ENCODE measurements at regions not wholly inside any gene's neighbourhood (a gene's known extent, or its start where the extent isn't known, plus 50 kb on each side); places are given as distances from the start of the nearest gene placed in this dataset.
"Not testable (repeated sequence)": the region's sequence is repeated elsewhere in the genome, so short reads cannot be mapped to it uniquely, and the experiment has no call there.

DNA sequence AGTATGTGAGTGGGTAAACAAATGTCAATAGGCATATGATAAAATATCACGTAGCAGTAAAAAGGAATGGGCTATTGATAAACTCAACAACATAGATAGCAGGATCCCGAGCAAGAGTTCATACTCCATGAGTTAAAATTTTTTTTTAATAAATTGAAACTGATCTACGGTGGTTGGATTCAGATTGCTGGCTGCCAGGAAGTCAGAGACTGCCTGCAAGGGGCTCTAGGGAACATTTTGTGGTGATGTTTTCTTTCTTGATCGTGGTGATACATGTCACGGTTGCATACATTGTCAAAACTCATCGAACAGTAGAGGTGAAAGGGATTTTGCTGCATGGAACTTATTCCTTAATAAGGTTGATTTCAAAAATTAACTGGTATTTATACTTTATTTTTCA is 62.6 kb upstream of the WNT7B start:
- DNase-seq (ENCODE audit: extremely low read depth in 1 of 2, low read depth in 1 of 2), result no peak

DNA sequence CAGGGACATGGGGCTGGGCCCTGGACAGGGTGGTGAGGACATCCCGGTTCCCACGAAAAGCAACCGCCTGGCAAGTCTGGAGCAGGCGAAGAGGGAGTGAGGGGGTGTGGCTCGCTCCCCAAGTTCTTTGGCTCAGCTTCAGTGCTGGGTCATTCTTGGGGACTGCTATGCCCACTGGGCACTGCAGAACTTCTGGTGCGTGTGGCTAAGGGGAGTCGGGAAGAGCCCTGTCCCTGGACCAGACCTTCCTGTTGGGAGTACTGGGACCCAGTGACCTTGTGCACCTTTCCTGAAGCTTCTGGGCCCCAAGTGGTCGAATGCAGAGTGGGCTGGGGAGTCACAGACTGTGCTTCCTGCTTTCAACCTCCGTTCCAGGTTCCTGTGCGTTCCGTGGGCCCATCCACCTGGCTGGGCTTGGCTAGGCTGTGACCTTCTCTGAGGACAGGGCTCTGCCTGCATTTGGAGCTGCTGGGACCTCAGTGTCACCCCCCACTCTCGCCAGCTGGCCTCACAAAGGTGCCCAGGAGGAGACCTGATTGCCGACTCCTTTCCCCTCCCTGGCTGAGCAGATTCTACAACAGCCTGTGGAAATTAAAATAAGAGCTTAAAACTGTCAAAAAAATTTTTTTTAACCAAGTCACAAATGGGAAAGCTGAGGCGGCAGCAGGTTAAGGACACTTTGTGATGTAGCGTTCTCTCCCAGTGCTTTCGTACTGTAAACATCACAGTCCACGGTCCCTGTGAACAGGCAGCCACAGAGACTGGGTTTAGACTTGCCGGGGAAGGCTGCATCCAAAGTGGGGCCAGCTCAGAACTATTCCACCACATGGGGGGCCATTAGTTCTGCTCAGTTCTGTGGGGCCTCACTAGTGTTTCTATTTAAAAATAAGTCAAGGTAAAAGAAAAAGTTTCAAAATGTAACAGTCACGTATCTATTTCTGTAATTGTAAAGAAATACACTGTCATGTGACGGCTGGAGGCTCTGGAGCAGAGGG is 63.8 kb upstream of the WNT7B start:
- DNase-seq (ENCODE audit: extremely low read depth in 1 of 2, low read depth in 1 of 2), result no peak

DNA sequence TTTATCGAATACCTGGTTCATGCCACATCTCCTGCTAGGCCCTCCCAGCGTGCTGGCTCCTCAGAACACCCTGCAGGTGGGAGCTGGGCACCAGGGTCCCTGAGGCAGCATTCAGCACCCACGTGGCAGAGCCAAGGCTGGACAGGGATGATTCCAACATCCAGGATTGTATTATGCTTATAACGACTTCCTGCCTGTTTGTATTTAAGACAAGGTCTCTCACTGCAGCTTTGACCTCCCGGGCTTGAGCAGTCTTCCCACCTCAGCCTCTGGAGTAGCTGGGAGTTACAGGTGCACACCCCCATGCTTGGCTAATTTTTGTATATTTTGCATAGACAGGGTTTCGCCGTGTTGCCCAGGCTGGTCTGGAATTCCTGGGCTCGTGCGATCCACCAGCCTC is 64.7 kb upstream of the WNT7B start:
- DNase-seq (ENCODE audit: extremely low read depth in 1 of 2, low read depth in 1 of 2), result no peak

DNA sequence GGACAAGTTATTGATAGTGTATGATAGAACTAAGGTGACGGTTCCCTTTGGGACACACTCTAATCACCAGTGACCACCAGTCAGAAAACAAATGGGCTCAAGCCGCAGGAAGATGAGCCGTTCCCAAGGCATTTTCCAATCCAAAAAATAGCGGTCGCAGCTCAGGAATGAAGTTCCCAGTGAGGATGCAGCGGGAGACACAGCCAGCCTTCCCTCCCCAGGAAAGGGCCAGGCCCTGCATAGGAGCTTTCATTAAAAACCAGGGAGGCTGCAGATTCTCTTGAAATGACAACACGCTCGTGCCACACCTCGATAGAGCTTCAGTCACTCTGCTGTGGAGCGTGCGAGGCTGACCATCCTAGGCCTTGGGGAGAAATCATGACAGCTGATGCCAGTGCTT is 65.8 kb upstream of the WNT7B start:
- DNase-seq (ENCODE audit: extremely low read depth in 1 of 2, low read depth in 1 of 2), result no peak

DNA sequence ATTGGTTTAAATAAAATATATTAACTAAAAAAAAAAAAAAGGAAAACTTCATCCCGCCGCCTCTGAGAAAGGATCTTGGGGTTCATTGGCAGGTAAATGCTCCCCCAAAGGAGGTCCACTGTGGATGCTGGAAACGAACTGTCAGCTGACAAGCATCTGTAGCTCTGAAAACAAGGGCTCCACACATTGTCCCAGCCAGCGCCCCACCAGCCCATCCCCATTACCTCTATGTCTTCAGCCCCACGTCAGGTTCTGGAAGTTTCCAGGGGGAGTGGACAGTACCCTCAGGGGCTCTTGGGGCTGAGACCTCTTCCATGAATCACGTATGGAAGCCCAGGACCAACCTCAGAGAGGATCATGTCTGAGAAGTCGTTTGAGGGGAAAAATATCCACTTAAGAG is 66.4 kb upstream of the WNT7B start:
- DNase-seq (ENCODE audit: extremely low read depth in 1 of 2, low read depth in 1 of 2), result no peak

DNA sequence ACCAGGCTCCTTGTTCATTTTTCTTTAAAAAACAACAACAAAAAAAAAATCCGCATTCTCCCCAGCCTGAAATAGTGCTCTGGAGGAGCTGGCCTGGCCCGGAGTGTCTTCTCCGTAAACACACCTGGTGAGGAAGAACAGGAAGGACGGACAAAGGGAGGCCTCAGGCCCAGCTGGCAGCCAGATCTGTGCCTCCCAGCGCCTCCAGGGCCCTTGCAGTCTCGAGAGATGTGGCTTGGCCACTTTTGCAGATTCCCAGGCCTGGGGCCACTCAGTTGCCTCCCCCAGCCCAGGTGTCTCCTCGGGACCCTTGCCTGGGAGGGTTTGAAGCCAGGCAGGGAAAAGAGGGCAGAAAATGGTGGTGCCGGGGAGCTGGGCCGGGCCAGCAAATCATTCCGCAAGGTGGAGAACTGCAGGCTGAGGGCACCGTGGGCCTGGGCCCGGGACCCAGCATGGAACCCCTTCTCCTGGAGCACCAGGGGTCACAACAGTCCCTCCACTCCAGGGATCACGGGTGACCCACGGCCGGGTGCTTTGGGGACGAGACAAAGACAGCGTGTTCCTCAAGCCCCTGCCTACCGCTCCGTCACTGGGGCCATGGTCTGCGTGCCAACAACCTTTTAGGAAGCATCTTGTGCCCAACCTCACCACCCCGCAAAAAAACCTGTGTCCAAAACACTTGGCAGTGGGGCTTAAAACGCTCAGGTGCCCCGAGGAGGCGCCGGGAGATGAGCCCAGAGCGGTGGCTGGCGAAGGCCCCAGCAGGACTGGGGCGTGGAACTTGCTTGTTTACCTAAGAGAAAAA is 67.1 kb upstream of the WNT7B start:
- DNase-seq (ENCODE audit: extremely low read depth in 1 of 2, low read depth in 1 of 2), result no peak

DNA sequence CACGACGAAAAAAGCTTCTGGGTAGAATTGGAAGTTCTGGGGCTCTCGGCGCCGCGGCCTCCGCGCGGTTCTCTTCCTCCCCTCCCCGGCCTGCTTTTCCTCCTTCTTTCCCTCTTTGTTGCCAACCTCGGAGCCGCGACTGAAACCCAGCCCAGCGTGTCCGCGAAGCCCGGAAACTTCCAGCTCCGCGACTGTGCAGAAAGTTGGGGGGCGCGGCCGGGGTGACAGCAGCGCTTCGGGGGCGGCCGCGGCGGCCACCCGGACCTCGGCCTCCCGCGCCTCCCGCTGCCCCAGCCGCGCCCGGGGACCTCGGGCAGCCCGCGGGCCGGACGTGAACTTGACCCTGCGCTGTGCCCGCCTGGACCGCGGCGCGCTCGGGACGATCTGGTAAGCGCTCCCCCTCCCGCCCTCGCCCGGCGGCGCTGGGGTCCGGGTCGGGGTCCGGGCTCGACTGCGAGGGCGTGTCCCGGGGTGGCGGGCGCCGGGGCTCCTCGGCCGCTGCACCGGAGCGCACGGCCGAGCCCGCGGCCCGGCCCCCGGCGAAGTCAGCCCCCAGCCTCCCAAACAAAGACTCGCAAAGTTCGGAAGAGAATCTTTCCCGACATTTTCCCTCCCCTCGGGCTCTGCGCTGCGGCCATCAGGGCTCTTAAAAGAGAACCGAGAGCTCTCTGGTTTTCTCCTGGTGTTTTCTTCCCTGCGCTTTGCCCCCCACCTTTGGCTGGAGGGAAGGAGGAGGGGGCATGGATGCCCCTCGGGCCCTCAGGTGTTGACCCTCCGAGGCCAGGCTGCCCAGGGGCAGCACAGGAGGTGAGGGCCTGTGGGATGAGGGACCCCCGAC is 67.9 kb upstream of the WNT7B start:
- no peak for DNase-seq (ENCODE audit: extremely low read depth in 1 of 2, low read depth in 1 of 2)

DNA sequence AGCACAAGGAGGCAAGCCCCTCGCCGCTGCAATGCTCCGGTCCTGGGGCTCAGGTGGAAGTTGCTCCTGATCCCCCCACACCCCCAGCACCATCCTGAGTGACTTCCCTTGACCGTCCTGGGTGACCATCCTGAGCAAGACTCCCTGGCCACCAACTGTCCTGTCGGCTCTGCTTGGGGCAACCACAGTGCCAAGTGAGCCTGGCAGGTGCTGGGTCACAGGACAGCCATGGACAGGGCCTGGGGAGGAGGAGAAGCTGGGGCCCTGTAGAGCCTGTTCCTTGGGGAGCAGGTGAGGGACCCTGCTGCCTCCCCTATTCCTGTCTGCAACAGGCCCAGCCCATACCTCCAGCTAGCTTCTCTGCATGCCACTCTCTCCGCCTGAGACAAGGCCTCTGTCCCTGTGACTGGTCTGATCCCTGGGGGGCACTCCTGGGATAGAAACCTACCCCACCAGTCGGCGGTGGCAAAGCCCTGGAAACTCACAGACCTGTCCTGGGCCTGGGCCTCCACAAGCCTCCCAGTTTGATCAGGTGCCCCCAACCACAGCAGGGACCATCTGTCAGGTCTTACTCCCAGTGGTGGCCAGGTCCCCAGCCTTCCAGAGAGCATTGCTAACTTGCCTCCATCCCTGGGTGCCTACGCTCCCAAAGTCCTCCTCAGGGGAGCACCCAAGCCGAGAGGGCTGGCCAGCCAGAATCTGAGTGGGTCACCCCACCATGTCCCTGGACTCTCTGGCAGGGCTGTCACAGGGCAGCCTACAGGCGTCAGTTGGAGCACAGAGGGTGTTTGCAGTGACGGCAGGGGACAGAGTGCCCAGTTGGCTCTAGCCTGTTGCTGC is 68.7 kb upstream of the WNT7B start:
- no peak for DNase-seq (ENCODE audit: extremely low read depth in 1 of 2, low read depth in 1 of 2)

DNA sequence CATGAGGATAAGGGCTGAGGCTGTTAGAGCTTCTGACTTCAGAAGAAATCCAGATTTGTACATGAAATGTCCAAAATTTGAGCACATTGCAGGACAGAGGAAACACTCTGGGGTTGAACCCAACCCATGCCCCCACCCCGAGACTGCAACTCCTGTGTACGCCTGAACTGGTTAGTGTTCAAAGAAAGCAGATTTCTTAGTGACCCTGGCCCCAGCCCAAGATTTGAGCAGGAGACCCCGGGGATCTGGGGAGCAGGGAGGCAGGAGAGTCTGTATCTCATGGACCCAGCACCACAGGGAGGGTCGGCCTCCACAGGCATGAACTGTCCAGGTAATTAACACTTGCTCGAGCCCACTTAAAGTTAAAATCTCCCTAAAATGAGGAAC is 69.3 kb upstream of the WNT7B start:
- DNase-seq (ENCODE audit: extremely low read depth in 1 of 2, low read depth in 1 of 2), result no peak

DNA sequence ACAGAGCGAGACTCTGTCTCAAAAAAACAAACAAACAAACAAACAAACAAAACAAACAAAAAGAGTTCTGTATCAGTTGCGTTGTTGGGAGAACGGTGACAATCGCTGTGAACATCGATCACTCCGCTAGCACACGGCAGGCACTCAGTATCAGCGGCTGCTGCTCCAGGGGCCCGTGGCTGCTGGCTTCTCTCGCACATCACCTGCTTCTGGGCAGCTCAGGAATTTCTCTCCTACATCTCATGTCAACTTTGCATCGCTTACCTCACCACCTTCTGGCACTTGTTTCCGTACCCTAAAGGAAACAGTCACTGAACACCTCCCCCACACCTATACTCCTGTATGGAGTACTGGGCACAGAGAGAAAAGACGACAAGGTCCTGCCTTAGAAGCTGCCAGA is 70.3 kb upstream of the WNT7B start:
- DNase-seq (ENCODE audit: extremely low read depth in 1 of 2, low read depth in 1 of 2), result no peak

DNA sequence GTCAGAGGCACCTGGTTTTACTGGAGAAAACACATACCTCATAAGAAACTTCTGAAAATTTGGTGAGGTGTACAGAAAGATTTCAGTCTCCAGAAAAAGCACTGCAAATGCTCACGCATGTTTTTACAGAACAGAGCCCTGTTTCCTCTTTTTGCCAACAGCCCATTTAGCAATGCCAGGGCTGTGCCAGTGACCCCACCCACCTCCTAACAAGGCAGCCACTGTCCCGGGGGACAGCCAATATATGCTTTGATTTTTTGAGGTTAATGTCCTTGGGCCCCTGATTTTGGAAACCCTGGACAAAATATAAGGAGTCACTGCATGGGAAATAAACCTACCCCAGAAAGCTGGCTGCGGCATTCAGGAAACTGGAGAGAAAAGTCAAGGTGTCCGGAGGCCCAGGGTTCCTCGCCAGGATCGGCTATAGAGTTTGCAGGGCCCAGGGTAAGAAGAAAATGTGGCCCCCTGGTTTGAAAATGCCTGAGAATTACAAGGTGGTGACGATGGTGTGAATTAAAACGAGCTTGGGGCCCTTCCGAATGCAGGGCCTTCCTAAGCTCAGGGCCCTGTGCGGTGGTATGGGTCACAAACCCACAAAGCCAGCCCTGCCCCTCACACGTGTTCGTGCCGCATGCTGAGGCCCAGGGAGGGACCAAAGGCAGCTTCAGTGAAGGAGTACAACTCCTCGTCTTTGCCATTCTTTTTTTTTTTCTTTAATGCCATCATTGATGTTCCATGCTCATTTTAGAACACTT is 71.1 kb upstream of the WNT7B start:
- no peak for DNase-seq (ENCODE audit: extremely low read depth in 1 of 2, low read depth in 1 of 2)

DNA sequence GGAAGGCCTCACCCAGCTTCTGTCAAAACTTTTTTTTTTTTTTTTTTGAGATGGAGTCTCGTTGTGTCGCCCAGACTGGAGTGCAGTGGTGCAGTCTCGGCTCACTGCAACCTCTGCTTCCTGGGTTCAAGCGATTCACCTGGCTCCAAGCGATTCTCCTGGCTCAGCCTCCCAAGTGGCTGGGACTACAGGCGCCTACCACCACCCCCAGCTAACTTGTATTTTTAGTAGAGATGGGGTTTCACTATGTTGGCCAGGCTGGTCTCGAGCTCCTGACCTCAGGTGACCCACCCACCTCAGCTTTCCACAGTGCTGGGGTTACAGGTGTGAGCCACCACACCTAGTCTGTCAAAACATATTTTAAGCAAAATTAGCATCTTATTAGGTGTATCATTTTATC is 71.7 kb upstream of the WNT7B start:
- DNase-seq (ENCODE audit: extremely low read depth in 1 of 2, low read depth in 1 of 2), result not testable (repeated sequence)

DNA sequence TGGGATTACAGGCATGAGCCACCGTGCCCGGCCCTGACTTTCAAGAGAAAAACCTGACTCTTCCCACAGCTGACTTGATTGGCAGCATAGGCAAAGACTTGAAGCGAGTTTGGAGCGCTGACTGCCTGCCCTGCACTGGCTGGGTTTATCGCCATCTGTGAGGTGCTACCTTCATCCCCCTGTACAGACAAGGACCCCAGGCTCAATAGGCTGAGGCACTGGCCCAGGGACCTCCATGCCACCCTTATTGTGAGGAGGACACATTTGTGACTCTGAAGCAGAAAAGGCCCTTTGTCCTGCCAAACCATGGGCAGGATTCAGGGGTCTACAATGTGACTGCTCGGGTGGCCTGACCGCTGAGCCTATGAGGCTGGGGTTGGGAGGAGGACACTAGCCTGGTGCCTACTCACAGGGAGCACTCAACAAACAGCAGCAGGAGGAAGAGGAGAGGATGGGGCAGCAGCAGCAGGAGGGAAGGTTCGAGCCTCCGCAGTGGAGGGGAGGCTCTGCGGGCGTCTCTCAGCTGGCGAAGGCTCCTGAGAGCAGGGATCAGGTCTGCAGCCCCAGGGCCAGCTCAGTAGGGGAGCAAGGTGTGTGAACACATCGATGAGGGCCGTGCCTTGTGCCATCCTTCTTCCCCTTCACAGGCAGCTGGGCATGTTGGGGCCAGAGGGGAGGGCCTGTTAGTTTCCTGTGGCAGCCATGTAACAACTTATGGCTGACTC is 72.9 kb upstream of the WNT7B start:
- DNase-seq (ENCODE audit: extremely low read depth in 1 of 2, low read depth in 1 of 2), result no peak

DNA sequence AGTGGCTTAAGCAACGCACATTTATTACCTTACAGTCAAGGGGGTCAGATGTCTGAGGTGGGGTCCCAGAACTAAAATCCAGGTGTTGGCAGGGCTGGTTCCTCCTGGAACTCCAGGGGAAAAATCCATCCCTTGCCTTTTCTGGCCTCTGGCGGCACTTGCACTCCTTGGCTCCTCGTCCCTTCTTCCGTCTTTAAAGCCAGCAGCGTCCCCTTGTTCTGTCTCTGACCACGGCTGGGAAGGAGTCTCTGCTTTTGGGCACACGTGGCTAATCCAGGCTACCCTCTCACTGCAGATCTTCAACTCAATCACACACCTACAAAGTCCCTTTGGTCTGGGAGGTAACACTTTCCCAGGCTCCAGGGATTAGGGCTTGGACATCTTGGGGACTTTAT is 73.5 kb upstream of the WNT7B start:
- DNase-seq (ENCODE audit: extremely low read depth in 1 of 2, low read depth in 1 of 2), result no peak

DNA sequence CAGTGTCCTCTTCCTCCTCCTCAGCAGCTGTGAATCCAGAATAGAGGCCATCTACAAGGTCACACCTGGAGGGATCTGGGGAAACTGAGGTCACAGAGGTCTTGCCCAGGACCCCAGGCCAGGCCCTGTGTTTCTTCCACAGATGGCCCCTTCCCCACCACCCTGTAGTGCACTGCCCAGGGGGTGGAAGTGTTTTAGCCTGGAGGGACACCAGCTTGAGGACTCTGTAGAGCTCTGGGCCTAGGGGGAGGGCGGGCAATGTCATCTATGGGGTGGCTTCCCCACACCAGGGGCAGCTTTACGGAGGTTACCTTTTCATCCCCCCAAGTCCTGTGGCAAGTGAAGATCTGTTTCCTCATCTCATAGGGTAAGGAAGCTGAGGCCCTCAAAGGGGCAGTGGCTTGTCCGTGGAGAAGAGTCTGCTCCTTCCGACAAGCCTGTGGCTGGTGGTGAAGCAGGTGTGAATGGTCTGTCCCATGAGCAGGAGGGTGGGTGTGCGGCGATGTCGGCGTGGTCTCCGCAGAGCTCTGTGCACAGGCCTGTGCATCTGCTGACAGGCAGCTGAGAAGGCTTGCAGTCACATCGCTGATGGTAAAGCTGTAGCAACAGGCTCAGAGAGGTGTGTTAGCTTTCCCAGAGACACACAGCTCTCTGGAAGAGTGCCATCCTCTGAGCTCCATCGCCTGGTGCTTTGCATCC is 74.1 kb upstream of the WNT7B start:
- DNase-seq (ENCODE audit: extremely low read depth in 1 of 2, low read depth in 1 of 2), result no peak

DNA sequence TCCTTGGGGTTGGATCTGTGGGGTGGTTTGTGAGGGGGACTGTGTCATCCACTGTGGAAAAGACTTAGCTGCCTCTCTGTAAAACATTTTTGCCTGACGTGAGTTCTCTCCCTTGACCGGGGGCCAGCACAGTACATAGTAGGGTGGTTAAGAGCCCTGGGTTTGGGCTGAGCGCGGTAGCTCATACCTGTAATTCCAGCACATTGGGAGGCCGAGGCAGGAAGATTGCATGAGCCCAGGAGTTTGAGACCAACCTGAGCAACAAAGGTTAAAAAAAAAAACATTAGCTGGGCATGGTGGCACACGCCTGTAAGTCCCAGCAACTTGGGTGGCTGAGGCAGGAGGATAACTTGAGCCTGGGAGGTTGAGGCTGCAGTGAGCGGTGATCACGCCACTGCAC is 74.7 kb upstream of the WNT7B start:
- no peak for DNase-seq (ENCODE audit: extremely low read depth in 1 of 2, low read depth in 1 of 2)

DNA sequence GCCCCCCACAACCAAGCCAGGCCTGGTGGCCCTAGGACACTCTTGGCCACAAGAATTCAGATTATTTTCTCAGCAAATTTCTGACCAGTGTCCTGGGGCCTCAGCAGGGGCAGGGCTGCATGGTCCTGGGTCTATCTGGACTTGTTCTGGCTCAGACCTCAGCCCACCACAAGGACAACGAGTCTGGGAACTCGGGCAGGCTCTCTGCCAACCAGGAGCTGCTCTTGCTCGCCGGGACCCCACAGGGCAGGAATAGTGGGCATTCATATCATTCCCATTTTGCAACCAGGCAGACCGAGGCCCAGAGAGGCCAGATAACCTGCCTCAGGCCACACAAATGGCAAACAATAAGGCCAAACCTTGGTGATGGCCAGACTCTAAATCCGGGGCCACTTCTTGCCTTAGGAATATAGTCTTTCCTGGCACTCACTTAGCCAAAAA is 75.4 kb upstream of the WNT7B start:
- DNase-seq (ENCODE audit: extremely low read depth in 1 of 2, low read depth in 1 of 2), result no peak
